PC-9 (cell line): ENCODE measurements at regions not wholly inside any gene's neighbourhood (a gene's known extent, or its start where the extent isn't known, plus 50 kb on each side); places are given as distances from the start of the nearest gene placed in this dataset.

Experiments
- BruUV-seq: library from RNA; stranded (reverse); fragments of 400-500 nt; replicated peaks from 2 replicates; lab custom pipeline; 2021; lab: Mats Ljungman, UMichigan
- CTCF ChIA-PET: fragments of 300-600 bp; sonication (Branson Sonifier 250); formaldehyde crosslinking; loops from one replicate; lab custom pipeline; 2022; ENCODE audit warnings: antibody characterized with exemption; lab: Charles Lee
- POLR2A ChIA-PET: fragments of 300-600 bp; sonication (Branson Sonifier 250); formaldehyde crosslinking; loops from one replicate; lab custom pipeline; 2022; ENCODE audit warnings: antibody characterized with exemption; ENCODE audit not compliant: unreplicated experiment; lab: Charles Lee
- DNase-seq, 2 experiments: peaks; one replicate each; pipeline versions ENCODE4 v3.0.0 to v3.0.0-alpha.2; 2015 to 2022; ENCODE audit warnings: mixed read lengths in 1 of 2
- H2AFZ ChIP-seq: fragments of 200-600 bp; sonication (generic); 2 replicates; pipeline ENCODE4 v1.8.1; 2017; ENCODE audit warnings: antibody characterized with exemption
- H3F3A ChIP-seq: fragments of 200-600 bp; sonication (generic); 2 replicates; pipeline ENCODE4 v1.8.1; 2017; ENCODE audit warnings: antibody characterized with exemption, mild to moderate bottlenecking, low read depth; ENCODE audit not compliant: insufficient read depth
- H3K27ac ChIP-seq: fragments of 200-600 bp; sonication (generic); 2 replicates; pipeline ENCODE4 v1.6.1; 2016; ENCODE audit warnings: mixed run types
- H3K27me3 ChIP-seq: fragments of 200-600 bp; sonication (generic); 2 replicates; pipeline ENCODE4 v1.6.1; 2016; ENCODE audit warnings: low read depth, mixed run types; ENCODE audit not compliant: insufficient read depth
- H3K36me3 ChIP-seq: fragments of 200-600 bp; sonication (generic); 2 replicates; pipeline ENCODE4 v1.6.1; 2016; ENCODE audit warnings: low read depth, mixed run types
- H3K4me1 ChIP-seq: fragments of 200-600 bp; sonication (generic); replicated peaks from 2 replicates; pipeline ENCODE4 v1.6.1; 2016; ENCODE audit warnings: mixed run types; ENCODE audit not compliant: insufficient read depth
- H3K4me2 ChIP-seq: fragments of 200-600 bp; sonication (generic); 2 replicates; pipeline ENCODE4 v1.6.1; 2017; ENCODE audit warnings: mixed run types
- H3K4me3 ChIP-seq: fragments of 200-600 bp; sonication (generic); 2 replicates; pipeline ENCODE4 v1.6.1; 2016; ENCODE audit warnings: mixed run types
- H3K79me2 ChIP-seq: fragments of 200-600 bp; sonication (generic); 2 replicates; pipeline ENCODE4 v1.6.1; 2017; ENCODE audit warnings: low read depth, mixed run types
- H3K9me2 ChIP-seq: fragments of 200-600 bp; sonication (generic); 2 replicates; pipeline ENCODE4 v1.8.1; 2017; ENCODE audit warnings: mild to moderate bottlenecking; ENCODE audit not compliant: insufficient read depth
- H3K9me3 ChIP-seq: fragments of 200-600 bp; sonication (generic); 2 replicates; pipeline ENCODE4 v1.8.1; 2016; ENCODE audit warnings: low read depth; ENCODE audit not compliant: insufficient read depth
- H4K20me1 ChIP-seq: fragments of 200-600 bp; sonication (generic); 2 replicates; pipeline ENCODE4 v1.8.1; 2017; ENCODE audit not compliant: insufficient read depth
- EZH2 ChIP-seq: fragments of 200-600 bp; sonication (generic); IDR thresholded peaks from 2 replicates; pipeline ENCODE4 v1.8.0; 2017; ENCODE audit warnings: antibody characterized with exemption, low read depth
- intact Hi-C: fragments of 100-400 bp; cut with micrococcal nuclease; formaldehyde crosslinking; loops from one replicate; pipeline ENCODE4 v1.10.0; 2022; ENCODE audit not compliant: unreplicated experiment
- TF ChIP-seq, protein P1 (sequence below): fragments of 200-600 bp; sonication (generic); conservative IDR thresholded peaks from 2 replicates; pipeline ENCODE4 v1.6.1; 2017; ENCODE audit warnings: mixed run types, antibody characterized with exemption, mild to moderate bottlenecking, moderate library complexity

DNA sequence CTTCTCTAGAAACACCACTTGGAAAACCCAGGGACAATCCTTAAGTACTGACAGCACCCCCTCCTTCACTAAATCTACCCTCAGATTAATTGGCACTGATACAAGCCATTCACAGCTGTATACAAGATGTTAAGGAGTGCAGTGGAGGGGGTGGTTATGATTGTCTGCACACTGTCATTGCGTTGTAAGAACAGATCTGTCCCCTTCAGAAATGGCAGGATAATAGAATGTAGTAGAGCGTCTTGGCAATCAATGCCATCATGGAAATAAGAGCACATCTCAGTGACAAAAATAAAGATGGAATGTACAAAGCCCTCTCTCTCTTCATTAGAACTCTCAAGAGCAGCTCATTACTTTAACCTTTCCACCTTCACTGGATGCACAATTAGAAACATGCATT lies 324.9 kb upstream of the TBX18 start:
- Histone ChIP-seq H4K20me1 (no peaks in the 10 kb centered on the region), H3K36me3 (no peaks in the 10 kb centered on the region), H3K9me2 (no peaks in the 10 kb centered on the region), H3K4me3 (no peak overlapping the region), H3K9me3 (no peaks in the 10 kb centered on the region), H2AFZ (no peak overlapping the region), H3K27ac (no peak overlapping the region), H3F3A (no peaks in the 10 kb centered on the region), H3K4me1 (no peaks in the 10 kb centered on the region), H3K79me2 (no peaks in the 10 kb centered on the region), H3K27me3 (no peaks in the 10 kb centered on the region), H3K4me2 (no peak overlapping the region)
- DNase-seq = no peak
- no peak for TF ChIP-seq EZH2
- TF ChIP-seq, protein P1, sequence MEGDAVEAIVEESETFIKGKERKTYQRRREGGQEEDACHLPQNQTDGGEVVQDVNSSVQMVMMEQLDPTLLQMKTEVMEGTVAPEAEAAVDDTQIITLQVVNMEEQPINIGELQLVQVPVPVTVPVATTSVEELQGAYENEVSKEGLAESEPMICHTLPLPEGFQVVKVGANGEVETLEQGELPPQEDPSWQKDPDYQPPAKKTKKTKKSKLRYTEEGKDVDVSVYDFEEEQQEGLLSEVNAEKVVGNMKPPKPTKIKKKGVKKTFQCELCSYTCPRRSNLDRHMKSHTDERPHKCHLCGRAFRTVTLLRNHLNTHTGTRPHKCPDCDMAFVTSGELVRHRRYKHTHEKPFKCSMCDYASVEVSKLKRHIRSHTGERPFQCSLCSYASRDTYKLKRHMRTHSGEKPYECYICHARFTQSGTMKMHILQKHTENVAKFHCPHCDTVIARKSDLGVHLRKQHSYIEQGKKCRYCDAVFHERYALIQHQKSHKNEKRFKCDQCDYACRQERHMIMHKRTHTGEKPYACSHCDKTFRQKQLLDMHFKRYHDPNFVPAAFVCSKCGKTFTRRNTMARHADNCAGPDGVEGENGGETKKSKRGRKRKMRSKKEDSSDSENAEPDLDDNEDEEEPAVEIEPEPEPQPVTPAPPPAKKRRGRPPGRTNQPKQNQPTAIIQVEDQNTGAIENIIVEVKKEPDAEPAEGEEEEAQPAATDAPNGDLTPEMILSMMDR = no peak
- intact Hi-C loops = no loop called here
- POLR2A ChIA-PET = no interaction called here
- BruUV-seq = no TSS peak
- CTCF ChIA-PET = no interaction called here

GRCh38 chr6:85085875-85086274 lies 321.5 kb upstream of the TBX18 start:
- TF ChIP-seq EZH2 = no peak
- TF ChIP-seq, protein P1 = no peak
- Histone ChIP-seq H3K9me3 (no peaks in the 10 kb centered on the region), H4K20me1 (no peaks in the 10 kb centered on the region), H3K4me3 (no peak overlapping the region), H3K27me3 (no peaks in the 10 kb centered on the region), H3K9me2 (no peaks in the 10 kb centered on the region), H3K79me2 (no peaks in the 10 kb centered on the region), H3K27ac (no peak overlapping the region), H3K4me2 (no peak overlapping the region), H3F3A (no peaks in the 10 kb centered on the region), H3K36me3 (no peaks in the 10 kb centered on the region), H2AFZ (no peak overlapping the region), H3K4me1 (no peaks in the 10 kb centered on the region)
- no TSS peak for BruUV-seq
- CTCF ChIA-PET = no interaction called here
- DNase-seq = no peak
- POLR2A ChIA-PET = no interaction called here
- intact Hi-C loops = no loop called here

DNA sequence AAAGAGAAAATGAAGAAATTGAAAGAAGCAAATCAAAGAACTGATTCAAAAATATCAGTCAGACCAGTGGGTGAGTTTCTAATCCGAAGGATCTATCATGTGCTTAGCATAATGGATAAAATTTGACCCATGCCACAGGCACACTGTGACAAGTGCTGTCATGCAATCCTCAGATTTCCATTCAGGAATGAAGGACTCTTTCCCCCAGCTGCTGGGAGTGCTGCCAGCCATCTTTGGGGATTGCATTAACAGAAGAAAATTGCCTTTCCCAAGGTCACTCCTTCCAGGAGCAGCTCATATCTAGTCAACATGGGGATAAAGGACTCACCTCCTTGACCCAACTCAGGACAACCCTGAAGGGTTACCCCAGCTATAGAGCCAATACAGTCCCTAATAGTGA lies 316.7 kb upstream of the TBX18 start:
- H3F3A ChIP-seq = peaks cover 5% of the 10 kb centered on the region; the same call in 1 of the 2 replicates
- H3K27me3 ChIP-seq = no peaks in the 10 kb centered on the region
- H3K9me3 ChIP-seq = no peaks in the 10 kb centered on the region
- H3K4me2 ChIP-seq = no peak overlapping the region
- no TSS peak for BruUV-seq
- ChIA-PET POLR2A (no interaction called here), CTCF (no interaction called here)
- H3K9me2 ChIP-seq = no peaks in the 10 kb centered on the region
- DNase-seq = no peak
- intact Hi-C loops = no loop called here
- no peak overlapping the region for H3K27ac ChIP-seq
- no peaks in the 10 kb centered on the region for H3K79me2 ChIP-seq
- no peak overlapping the region for H3K4me3 ChIP-seq
- no peaks in the 10 kb centered on the region for H4K20me1 ChIP-seq
- no peak overlapping the region for H2AFZ ChIP-seq
- H3K36me3 ChIP-seq = no peaks in the 10 kb centered on the region
- no peak for TF ChIP-seq EZH2
- TF ChIP-seq, protein P1 = no peak
- peaks cover 13% of the 10 kb centered on the region for H3K4me1 ChIP-seq
